AG04449 (cell line): ENCODE measurements at regions not wholly inside any gene's neighbourhood (a gene's known extent, or its start where the extent isn't known, plus 50 kb on each side); places are given as distances from the start of the nearest gene placed in this dataset.
A peak's percentile ranks its signal among the peaks of the same experiment; 100 is the strongest.

Experiments
- CTCF ChIA-PET: fragments of 350-600 bp; formaldehyde crosslinking; extraction: SDS; loops from one replicate; lab custom pipeline; 2021; ENCODE audit warnings: antibody characterized with exemption; lab: Yijun Ruan, JAX
- POLR2A ChIA-PET: fragments of 400-600, 350-600 bp; formaldehyde crosslinking; extraction: SDS; loops from one replicate; lab custom pipeline; 2020; ENCODE audit warnings: antibody characterized with exemption, inconsistent platforms; lab: Yijun Ruan, JAX
- DNase-seq: peaks from one replicate; pipeline ENCODE4 v3.0.0-alpha.2; 2010; ENCODE audit warnings: low read depth, low spot score
- H3K4me3 ChIP-seq: 2 replicates; pipeline ENCODE4 v1.5.1; 2011; ENCODE audit warnings: low read depth, mild to moderate bottlenecking, control low read depth, low read length
- CTCF ChIP-seq: IDR thresholded peaks from one replicate; pipeline ENCODE4 v1.5.1; 2011; ENCODE audit warnings: mild to moderate bottlenecking, moderate library complexity, low read length, control low read depth, inconsistent platforms; ENCODE audit not compliant: insufficient read depth; ENCODE audit errors: missing control alignments

- no peak for DNase-seq
- no peak overlapping the region for H3K4me3 ChIP-seq
- CTCF ChIA-PET, result no interaction called here
- POLR2A ChIA-PET, result no interaction called here
- no peak for TF ChIP-seq CTCF
Observed at GRCh38 chr12:31877884-31878283, 81.3 kb upstream of the RESF1 start.

GRCh38 chr12:31876568-31877424 lies 82.4 kb upstream of the RESF1 start:
- H3K4me3 ChIP-seq, result no peak overlapping the region
- no peak for DNase-seq
- POLR2A ChIA-PET, result no interaction called here
- CTCF ChIA-PET, result no interaction called here
- no peak for TF ChIP-seq CTCF

GRCh38 chr12:31875609-31875964 lies 83.6 kb upstream of the RESF1 start:
- ChIA-PET POLR2A (no interaction called here), CTCF (no interaction called here)
- DNase-seq, result no peak
- TF ChIP-seq CTCF, result no peak
- H3K4me3 ChIP-seq, result no peak overlapping the region

- H3K4me3 ChIP-seq, result no peak overlapping the region
- CTCF ChIA-PET, result no interaction called here
Observed at GRCh38 chr12:31874961-31875608, 84.1 kb upstream of the RESF1 start.

GRCh38 chr12:31872831-31873604 lies 86.2 kb upstream of the RESF1 start:
- DNase-seq, result no peak
- TF ChIP-seq CTCF, result no peak
- ChIA-PET CTCF (no interaction called here), POLR2A (no interaction called here)
- H3K4me3 ChIP-seq, result no peak overlapping the region

More at GRCh38 chr12:31874961-31875608, 84.1 kb upstream of the RESF1 start:
- POLR2A ChIA-PET, result no interaction called here
- TF ChIP-seq CTCF, result no peak
- peak; percentile 33 for DNase-seq

GRCh38 chr12:31869972-31870371 lies 89.2 kb upstream of the RESF1 start:
- no peak overlapping the region for H3K4me3 ChIP-seq
- no peak for DNase-seq
- TF ChIP-seq CTCF, result no peak
- CTCF ChIA-PET, result no interaction called here
- POLR2A ChIA-PET, result no interaction called here
